Kidney epithelial cell (primary cell): ENCODE measurements at regions not wholly inside any gene's neighbourhood (a gene's known extent, or its start where the extent isn't known, plus 50 kb on each side); places are given as distances from the start of the nearest gene placed in this dataset.

Experiments used
- DNase-seq: peaks from one replicate; pipeline ENCODE4 v3.0.0-alpha.2; 2010; ENCODE audit warnings: low read depth
- H3K27me3 ChIP-seq: 2 replicates; pipeline ENCODE4 v1.6.0; 2011; ENCODE audit warnings: low read length; ENCODE audit not compliant: control insufficient read depth, insufficient read depth
- H3K36me3 ChIP-seq: 2 replicates; pipeline ENCODE4 v1.5.1; 2011; ENCODE audit warnings: low read length; ENCODE audit not compliant: control insufficient read depth, insufficient read depth
- H3K4me3 ChIP-seq: 2 replicates; pipeline ENCODE4 v1.5.1; 2011; ENCODE audit warnings: low read depth, mild to moderate bottlenecking, control low read depth, low read length
- CTCF ChIP-seq: IDR thresholded peaks from 2 replicates; pipeline ENCODE4 v1.5.1; 2011; ENCODE audit warnings: mild to moderate bottlenecking, moderate library complexity, low read length, control low read depth, inconsistent platforms; ENCODE audit not compliant: insufficient read depth, poor library complexity, severe bottlenecking

GRCh38 chr4:14631806-14632440, 370.4 kb upstream of the CPEB2 start:
- H3K27me3 ChIP-seq, result no peaks in the 10 kb centered on the region
- TF ChIP-seq CTCF, result no peak
- H3K4me3 ChIP-seq, result no peak overlapping the region
- no peak for DNase-seq
- no peaks in the 10 kb centered on the region for H3K36me3 ChIP-seq

- Histone ChIP-seq H3K36me3 (no peaks in the 10 kb centered on the region), H3K27me3 (no peaks in the 10 kb centered on the region), H3K4me3 (no peak overlapping the region)
- TF ChIP-seq CTCF, result no peak
- no peak for DNase-seq
Observed at GRCh38 chr4:14636563-14636962, 365.7 kb upstream of the CPEB2 start.

GRCh38 chr4:14640476-14640875, 361.8 kb upstream of the CPEB2 start:
- Histone ChIP-seq H3K36me3 (no peaks in the 10 kb centered on the region), H3K27me3 (no peaks in the 10 kb centered on the region), H3K4me3 (no peak overlapping the region)
- TF ChIP-seq CTCF, result no peak
- DNase-seq, result no peak

- Histone ChIP-seq H3K36me3 (no peaks in the 10 kb centered on the region), H3K27me3 (no peaks in the 10 kb centered on the region), H3K4me3 (no peak overlapping the region)
- no peak for DNase-seq
- TF ChIP-seq CTCF, result no peak
Observed at GRCh38 chr4:14641871-14642270, 360.4 kb upstream of the CPEB2 start.

GRCh38 chr4:14644580-14645282, 357.6 kb upstream of the CPEB2 start:
- no peak for DNase-seq
- no peaks in the 10 kb centered on the region for H3K27me3 ChIP-seq
- no peak for TF ChIP-seq CTCF
- H3K4me3 ChIP-seq, result no peak overlapping the region
- no peaks in the 10 kb centered on the region for H3K36me3 ChIP-seq

GRCh38 chr4:14646831-14647230, 355.4 kb upstream of the CPEB2 start:
- H3K27me3 ChIP-seq, result no peaks in the 10 kb centered on the region
- TF ChIP-seq CTCF, result no peak
- H3K36me3 ChIP-seq, result no peaks in the 10 kb centered on the region
- H3K4me3 ChIP-seq, result no peak overlapping the region
- no peak for DNase-seq
